ENCODE measurements at regions not wholly inside any gene's neighbourhood (a gene's known extent, or its start where the extent isn't known, plus 50 kb on each side); places are given as distances from the start of the nearest gene placed in this dataset.

- TF ChIP-seq EZH2phosphoT487 (IDR thresholded peaks at IDR 0.05; ENCODE audit: borderline replicate concordance, low read length) (no peak), CTCF (IDR thresholded peaks at IDR 0.05; ENCODE audit: low read depth, low read length, poor library complexity, severe bottlenecking) (no peak)
Measured at GRCh38 chr9:14011799-14012560, 302.0 kb downstream of the NFIB start.

All from DOHH2 (cell line).